HUDEP-2 (cell line): ENCODE measurements at regions not wholly inside any gene's neighbourhood (a gene's known extent, or its start where the extent isn't known, plus 50 kb on each side); places are given as distances from the start of the nearest gene placed in this dataset.
"Not testable (repeated sequence)": the region's sequence is repeated elsewhere in the genome, so short reads cannot be mapped to it uniquely, and the experiment has no call there.

ENCODE experiments used
- DNase-seq, 76 experiments: peaks; one replicate each; lab custom pipeline; 2025; ENCODE audit not compliant: unreplicated experiment in 76 of 76; lab: John Stamatoyannopoulos, UW

DNA sequence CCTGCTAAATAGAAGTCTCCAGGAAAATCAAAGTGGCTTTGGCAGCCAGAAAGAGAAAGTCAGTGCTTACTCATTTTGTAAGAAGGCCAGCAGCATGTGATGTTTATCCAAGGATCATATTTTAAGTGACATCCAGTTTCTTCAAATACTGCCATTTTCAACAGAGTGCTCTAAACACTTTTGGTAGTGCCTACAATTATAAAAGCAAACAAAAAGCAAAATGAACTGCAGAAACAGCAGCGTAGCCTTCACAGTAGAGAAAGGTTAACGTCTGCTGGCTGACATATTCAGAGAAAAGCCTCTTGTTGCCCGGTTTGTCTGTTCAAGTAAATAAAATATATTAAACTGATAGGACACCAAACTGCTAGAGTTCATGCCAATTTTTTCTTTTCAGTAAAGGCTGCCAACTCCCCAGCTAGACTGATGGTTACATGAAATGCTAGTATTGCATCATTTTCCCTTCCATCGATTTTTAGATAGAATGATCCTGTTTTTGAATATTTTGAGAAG is 705.7 kb upstream of the SLC35B3 start:
- no peak for DNase-seq

DNA sequence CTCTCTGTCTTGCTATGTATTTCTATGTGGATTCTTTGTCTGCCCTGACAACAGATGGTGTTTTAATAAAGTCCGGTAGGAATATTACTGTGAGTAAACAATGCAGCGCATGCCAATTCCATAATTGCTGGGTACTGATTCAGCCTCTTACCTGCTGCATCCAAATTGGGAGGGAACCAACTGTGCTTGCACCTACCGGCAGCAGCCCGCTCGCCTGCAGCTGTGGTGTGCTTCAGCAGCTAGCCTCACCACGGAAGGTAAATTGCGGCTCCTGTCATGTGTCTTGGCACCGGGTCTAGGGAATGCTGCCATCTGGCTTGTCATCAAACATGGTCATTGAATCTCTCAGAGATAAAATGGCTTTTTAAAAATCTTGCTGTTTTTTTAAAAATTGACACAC is 704.8 kb upstream of the SLC35B3 start:
- DNase-seq: no peak

DNA sequence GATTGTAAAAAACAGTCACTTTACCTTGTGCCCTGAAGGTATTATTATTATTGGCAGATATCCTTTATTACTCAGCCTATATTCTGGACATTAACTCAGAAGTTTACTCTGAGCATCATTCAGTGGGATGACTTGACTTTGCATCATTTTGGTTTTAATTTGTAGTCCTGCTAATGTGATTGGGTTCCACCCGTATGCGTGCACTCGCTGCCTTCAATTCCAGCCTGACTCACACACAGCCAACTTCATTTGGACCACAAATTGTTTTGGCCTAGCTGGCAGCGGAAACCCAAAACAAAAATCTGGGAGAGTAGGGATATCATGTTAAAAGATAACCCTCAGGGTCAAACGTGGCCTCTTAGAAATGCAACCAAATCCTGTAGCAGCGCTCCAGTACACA is 704.4 kb upstream of the SLC35B3 start:
- DNase-seq: no peak

GRCh38 chr6:9138936-9139335 is 703.6 kb upstream of the SLC35B3 start:
- DNase-seq: no peak

DNA sequence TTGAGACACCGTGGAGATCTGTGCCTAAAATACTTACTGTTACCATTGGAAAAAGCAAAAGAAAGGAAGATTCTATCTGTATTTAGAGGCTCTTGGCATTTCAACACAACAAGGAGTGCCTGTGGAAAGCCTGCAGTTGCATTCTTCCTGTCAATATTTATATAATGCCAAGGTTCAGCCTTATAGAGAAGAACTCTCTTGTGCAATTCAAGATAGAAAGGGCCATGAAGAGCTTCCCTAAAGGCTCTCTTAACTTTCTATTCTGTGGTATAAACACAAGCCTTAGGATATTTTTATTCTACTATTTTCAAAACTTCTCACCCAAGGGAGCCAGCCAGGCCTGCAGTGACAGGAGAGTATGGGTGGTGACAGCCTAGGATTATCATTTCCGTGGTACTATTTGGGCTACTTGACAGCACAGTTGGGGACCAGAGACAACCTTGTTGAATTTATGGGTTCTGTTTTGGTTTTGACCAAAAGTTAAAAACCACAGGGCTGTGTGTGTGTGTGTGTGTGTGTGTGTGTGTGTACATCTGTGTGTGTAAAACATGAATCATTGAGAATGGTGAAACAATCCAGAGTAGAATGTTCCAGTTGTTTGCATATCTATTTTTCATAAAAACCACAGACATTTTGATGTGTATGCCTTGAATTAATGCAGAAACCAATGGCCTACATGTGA is 700.9 kb upstream of the SLC35B3 start:
- no peak for DNase-seq

DNA sequence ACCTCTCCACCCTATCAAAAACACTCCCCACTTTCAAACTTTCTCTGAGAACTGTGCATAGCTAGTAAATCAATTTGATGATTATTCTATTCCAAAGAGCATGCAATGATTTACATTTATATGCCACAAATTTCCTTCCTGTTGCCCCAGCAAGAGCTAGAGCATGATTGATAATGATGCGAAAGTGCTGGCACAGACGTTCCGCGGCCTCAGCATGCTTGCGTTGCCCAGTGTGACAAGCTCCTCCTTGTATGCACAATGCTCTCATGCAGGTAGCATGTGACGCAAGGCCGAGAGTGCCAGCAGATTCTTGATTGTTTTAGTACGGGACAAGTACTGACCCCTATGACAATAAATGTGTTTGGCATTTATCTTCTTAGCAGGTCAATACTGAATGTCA is 696.3 kb upstream of the SLC35B3 start:
- DNase-seq: no peak

DNA sequence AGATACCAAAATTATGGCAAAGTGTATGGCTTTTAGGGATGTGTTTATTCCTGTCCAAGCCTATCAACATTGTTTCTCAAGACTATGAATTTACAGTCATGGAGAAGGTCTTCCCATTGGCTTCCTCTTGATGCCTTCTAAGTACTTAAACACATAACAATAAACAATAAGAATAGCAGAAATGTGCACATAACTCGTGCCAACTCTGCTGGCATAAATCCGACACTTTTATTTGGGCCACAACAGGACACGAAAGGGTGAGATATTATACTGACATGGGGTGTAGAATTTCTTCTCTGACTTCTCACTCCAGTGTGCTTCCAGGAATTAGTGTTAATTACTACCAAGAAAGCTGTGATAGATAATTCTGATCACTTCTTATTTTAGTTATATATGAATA is 695.9 kb upstream of the SLC35B3 start:
- DNase-seq: no peak

GRCh38 chr6:9128970-9129369 is 693.6 kb upstream of the SLC35B3 start:
- no peak for DNase-seq

DNA sequence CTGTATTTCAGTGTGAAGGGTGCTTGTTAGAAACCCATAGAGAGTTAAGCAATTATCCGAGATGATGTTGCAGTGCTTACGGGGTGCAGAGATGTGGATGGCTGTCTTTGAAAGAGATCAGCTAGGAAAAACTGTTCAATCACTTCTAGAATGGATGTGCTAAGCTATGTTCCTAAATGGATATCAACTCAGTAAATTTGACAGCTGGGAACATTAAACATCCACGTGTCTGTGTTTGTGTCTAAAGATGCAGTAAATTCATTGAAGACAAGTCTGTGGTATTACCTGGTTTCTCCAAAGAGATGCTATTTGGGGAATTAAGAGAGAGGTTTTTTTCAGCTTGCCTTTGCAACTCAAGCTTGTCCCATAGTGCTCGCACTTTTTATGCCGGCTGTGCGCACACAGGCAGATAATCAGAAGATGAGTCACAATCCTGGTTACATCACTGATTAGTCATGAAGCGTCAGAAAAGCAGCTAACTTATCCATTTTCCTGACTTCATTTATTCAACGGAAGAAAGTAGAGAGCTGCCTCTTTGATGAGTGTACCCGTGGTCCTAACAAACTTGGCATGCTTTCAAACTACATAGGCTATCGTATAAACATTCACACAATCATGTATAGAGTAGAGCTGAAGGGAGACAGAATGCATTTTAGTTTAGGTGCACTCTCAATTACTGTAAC is 691.7 kb upstream of the SLC35B3 start:
- no peak for DNase-seq

- DNase-seq: not testable (repeated sequence)
Observed at GRCh38 chr6:9126034-9126433, 690.7 kb upstream of the SLC35B3 start.

GRCh38 chr6:9121549-9121948 is 686.2 kb upstream of the SLC35B3 start:
- DNase-seq: no peak

DNA sequence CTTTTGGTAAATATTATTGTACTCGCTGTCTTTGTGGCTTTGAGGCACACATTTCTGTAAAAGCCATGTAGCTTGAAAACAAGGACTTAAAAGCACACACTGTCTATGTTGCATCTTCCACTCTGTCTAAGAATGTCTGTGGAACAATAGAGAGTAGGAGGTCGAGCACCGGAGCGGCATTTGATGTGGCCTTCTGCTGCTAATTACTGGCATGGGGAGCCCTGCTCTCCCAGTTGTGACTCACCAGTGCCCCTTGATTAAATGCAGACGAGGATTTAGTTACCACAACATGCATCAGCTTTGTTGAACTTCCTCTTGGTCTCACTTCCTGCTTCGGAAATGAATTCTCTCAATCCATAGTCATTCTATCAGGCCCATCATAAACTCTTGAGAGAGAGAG is 680.7 kb upstream of the SLC35B3 start:
- DNase-seq: no peak

- DNase-seq: no peak
Observed at GRCh38 chr6:9112544-9112943, 677.2 kb upstream of the SLC35B3 start.

- no peak for DNase-seq
Observed at GRCh38 chr6:9103876-9104521, 668.7 kb upstream of the SLC35B3 start.

DNA sequence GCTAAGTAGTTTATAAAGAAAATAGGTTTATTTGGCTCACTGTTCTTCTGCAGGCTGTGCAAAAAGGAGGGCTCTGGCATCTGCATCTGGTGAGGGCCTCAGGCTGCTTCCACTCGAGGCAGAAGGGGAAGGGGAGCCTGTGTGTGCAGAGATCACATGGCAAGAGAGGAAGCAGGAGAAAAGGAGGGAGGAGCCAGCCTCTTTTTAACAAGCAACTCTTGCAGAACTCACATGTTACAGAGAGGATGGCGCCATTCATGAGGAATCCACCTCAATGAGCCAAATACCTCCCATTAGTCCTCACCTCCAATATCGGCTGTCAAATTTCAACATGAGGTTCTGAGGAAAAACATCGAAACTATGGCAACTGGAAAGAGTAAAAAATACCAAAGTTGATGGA is 666.6 kb upstream of the SLC35B3 start:
- DNase-seq: no peak

GRCh38 chr6:9100869-9101580 is 665.7 kb upstream of the SLC35B3 start:
- no peak for DNase-seq

DNA sequence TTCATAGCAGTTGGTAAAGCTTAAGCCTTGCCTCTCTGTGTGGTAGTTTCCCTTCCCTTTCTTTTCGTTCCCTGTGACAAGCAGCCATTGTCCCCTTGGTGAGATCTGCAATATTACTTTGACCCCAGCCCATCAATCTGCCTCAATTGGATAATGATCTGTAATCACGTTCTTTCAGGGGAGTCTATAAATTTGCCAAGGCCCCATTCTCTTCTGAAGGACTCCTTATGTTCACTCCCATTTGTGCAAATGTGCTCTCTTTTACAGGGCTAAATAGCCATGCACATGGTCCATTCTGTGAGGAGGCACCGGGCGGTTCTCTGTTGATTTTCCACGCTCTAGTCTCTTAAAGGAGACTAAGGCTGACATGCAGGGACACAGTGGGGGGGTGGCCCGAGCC is 660.4 kb upstream of the SLC35B3 start:
- no peak for DNase-seq

DNA sequence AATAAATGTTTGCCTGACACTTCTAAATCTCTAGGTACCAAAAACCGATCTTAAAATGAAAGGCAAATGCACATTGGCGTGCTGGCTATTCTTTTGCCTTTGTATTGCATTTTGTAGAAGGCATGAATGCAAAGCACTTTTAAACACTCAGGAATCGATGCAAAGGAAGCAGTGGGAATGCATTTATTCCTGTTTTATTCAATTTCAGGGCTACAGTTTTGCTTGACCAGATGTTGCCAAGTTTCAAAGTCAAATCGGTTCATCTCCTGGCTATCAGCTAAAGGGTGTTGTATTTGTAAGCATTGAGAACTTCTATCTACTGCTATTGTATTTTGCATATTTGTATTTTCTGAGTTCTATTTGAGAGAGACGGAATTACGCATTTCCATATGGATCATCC is 659.8 kb upstream of the SLC35B3 start:
- no peak for DNase-seq

DNA sequence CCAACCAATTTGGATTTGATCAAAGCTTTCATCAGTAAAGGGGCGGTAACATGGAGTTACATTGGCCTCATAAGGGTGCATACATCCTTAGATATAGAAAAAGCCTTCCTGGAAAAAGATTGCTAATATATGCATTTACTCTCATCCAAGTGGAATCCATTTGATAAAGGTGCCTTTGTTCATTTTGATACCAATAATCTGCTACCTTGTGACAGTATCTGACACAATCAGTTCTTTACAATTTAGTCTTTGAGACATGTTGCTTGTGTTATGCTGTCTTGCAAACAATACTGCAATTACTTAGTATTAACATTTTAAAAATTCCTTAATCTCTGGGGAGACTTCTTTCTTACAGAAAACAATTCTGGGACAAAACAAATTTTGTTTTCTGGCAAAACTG is 654.4 kb upstream of the SLC35B3 start:
- no peak for DNase-seq

DNA sequence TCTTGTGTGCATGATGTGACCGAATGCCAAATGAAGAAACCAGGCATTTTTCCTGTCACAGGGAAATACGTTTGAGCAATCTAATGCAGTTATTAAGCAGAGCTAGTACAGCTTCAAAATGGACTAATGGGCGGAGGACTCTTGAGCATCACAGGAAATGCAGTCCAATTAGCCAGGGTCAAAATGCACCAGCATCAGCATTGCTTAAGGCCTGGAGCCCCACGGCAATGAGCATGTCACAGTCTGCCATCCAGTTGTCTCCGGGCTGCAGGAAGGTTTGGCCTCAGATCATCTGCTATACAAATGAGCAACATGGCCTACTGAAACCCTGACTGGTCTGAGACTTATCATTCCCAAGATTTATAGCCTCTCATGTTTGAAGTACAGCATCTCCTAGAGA is 652.1 kb upstream of the SLC35B3 start:
- no peak for DNase-seq

- DNase-seq: no peak
Observed at GRCh38 chr6:9086331-9086730, 651.0 kb upstream of the SLC35B3 start.
